Stimulated activated CD4-positive, alpha-beta T cell treated with anti-CD3 and anti-CD28 coated beads, Interleukin-15, amount 100 ng/mL, for 48 hours (primary cell): ENCODE measurements at regions not wholly inside any gene's neighbourhood (a gene's known extent, or its start where the extent isn't known, plus 50 kb on each side); places are given as distances from the start of the nearest gene placed in this dataset.

Experiments used
- DNase-seq, 2 donors: peaks; one replicate each; pipeline ENCODE4 v3.0.0-alpha.2; 2020; ENCODE audit warnings: low read depth in 2 of 2

DNA sequence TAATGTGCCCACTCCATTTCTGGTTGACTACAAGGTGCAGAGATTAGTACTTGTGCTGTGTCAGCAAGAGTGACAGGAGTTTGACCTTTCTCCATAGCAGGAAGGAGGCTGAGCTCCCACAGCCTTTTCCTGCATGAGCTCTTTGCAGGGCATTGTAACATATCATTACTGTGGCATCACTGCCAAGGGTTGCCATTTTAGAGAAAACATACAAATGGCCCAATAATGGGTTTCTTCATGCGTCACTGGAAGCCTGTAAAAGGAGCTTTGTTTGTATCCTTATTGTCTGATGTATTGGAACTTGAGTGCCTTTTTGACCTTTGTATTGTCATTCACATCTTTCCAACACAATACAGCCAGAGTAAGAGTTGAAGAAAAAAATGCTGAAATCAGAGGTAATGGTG lies 323.0 kb upstream of the CDIN1 start:
- DNase-seq, result no peak

DNA sequence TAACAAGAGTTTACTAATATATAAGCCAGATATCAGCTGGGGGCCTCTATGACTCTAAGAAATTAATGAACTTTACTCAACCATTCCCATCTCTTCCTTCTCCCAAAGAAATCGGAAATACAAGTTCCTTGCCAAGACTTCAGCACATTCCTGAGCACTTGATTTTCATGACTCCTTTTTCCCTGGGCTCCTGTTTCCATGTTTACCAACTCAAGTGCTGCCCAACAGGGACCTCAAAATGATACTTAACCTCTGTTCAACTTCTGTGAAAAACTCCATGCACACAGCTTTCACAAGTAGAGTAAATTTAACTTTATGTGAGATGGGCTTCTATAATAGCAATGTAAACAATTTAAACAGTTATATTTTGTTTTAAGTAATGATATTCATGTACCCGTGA lies 315.8 kb upstream of the CDIN1 start:
- DNase-seq, result no peak

DNA sequence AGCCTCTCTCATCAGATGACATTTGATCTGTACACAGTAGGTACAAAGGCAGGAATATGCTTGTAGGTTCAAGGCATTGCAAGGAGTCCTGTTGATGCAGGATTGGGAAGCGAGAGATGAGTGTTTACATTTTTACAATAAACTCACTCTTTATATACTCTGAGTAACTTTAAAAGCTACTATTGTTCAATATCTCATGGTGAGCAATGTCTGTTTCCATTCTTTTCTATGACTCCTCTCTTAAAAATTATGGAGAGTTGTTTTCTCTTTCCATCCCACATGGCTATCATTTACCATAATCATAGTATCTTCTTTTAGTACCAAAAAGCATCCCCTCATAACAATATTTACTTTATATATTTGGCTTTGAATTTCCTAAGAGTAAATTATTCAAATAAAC lies 314.0 kb upstream of the CDIN1 start:
- DNase-seq, result no peak

DNA sequence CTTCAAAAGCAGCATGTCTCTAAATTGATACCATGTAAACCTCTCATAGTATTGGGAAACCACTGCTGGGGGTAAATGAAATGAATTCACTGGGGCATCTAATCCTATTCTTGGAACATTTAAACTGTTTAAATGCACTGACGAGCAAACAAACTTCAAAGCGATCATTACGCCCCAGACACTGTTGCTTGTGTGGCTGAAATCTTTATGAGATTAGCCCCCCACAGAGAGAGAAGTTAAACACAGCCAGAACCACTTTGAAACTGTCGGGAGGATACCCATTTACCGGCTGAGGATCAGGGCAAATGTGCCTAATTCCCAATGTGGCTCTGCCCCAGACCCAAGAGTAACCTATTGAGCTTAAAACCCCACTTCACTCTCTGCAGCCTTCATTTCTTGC lies 308.4 kb upstream of the CDIN1 start:
- DNase-seq, result no peak

DNA sequence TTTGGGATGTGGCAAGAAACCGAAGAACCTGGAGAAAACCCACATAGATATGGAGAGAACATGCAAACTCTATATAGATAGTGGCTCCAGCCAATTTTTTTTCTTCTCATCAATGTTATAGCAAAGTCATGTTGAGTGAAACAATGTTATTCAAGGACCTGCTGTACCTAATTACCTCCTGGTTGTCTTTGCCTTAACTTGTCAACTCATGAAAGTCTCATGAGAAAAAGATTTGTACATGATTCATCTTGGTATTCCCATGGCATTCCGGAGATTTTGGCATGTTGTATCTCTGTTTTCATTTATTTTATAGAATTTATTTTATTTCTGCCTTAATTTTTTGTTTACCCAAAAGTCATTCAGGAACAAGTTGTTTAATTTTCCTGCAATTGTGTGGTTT lies 303.8 kb upstream of the CDIN1 start:
- DNase-seq, result no peak

DNA sequence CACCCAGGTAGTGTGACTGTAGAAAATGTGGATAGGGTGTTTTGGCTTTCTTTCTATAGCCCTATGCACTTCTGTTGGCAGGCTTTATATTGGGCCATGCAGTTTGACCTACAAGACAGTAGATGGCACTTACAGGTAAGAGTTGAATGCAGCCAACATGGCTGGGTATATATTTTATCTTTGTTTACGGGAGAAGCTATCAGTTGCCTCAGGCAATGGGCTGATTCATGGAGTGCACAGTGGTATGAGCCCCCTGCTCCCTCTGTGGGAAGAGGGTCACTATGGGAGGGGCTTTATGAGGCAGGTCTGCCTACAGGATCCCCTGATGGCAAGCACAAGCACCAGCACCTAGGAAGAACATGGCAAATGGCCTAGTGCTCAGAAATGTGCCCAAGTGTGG lies 301.2 kb upstream of the CDIN1 start:
- DNase-seq, result no peak

DNA sequence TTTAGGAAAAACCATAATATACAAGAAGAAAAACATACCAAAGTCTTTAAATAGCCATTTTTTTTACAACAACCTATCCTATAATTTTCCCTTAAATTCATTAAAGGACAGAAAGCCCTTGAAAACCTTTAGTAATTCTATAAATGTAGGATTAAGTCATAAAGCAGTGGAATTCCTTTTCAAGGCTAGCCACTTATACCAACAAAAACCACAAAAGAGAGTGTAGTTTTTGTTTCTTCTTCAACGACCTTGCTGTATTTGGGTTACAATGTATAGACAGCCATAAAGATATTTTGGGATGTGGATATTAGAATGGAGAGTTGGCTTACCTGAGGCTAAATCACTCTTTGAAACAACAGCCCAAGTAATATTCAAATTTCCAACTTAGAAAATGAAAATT lies 296.6 kb upstream of the CDIN1 start:
- no peak for DNase-seq

DNA sequence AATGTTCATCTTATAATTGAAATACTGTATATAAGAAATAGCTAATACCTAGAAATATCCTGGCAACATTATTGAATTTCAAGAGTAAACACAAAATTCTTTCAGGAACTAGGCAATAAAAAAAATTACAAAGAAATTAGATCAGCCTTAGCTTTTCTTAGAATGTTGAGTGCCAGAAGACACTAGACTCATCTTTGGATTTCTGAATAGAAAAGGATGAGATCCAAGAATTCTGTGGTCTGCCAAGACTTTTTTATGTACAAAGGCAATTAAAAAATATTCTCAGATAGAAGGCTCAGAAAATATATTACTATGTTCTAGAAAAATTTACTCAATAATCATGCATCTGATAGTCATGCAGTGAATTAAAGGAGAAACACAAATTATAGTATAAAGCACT lies 294.5 kb upstream of the CDIN1 start:
- DNase-seq, result no peak

DNA sequence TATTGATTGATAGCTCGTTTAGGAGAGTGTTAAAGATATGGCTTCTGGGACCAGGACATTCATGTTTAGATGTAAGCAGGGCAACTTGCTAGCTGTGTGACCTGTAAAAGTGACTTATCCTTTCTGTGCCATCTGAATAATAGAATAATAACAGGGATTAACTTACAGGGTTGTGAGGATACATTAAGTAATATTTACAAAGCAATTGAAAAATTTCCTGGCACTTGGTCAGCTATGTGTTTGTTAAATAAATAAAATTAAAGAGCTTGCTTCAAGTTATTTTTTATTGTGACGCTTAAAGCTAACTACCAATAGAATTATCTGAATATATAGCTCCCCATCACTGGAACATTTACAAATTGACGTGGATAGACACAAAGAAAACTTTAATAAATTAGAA lies 287.9 kb upstream of the CDIN1 start:
- no peak for DNase-seq

DNA sequence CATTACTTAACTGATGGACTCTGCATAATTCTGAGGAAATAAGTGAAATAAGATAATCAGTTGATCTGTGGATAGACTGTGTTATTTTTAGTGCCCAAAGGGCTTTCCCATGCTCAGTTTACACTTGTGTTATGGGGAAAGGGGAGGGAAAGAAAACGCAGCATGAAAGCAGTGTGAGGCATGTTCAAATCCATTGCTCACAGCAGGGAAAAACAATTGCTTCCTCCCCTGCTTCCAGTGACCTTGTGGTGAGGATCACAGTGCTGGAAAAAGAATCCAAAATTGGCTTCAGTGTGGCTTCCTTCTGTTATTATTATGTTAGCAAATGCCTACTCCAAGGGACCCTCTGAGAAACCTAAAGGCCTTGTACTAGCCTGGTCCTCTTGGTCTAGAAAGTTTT lies 285.1 kb upstream of the CDIN1 start:
- no peak for DNase-seq

DNA sequence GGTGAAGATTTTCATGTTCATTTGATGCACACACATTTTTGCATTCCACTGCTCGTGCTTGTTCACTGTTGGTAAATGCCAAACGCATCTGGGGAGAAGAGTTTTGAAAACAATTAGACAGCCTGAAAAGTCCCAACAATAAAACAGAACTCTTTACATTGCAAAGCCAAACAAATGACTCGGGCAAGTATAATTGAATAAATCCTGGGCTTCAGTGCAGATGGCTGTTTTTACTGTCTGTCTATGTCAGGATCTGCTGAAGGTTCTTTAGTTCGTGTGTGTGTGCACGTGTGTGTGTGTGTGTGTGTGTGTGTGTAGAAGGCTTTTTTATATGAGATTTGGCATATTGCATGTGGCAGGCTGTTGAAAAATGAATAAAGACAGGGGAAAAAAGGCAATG lies 277.5 kb upstream of the CDIN1 start:
- no peak for DNase-seq

DNA sequence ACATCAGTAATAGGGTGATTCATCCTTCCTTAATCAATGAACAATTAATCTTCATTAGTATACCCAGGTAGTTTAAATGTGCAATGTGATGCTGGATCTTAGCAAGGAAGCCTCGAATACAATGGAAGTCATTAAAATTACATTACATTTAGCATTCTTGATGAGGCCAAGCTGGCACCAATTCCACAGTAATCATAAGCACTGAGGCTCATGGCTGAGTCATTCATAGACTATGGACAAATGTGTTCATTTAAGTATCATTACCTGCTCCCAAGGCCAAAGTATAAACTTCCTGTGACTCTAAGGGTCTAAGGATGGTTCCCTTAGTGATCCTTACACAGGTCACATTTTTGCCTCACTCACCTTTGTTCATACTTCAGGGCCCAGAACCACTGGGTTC lies 266.4 kb upstream of the CDIN1 start:
- DNase-seq, result no peak

DNA sequence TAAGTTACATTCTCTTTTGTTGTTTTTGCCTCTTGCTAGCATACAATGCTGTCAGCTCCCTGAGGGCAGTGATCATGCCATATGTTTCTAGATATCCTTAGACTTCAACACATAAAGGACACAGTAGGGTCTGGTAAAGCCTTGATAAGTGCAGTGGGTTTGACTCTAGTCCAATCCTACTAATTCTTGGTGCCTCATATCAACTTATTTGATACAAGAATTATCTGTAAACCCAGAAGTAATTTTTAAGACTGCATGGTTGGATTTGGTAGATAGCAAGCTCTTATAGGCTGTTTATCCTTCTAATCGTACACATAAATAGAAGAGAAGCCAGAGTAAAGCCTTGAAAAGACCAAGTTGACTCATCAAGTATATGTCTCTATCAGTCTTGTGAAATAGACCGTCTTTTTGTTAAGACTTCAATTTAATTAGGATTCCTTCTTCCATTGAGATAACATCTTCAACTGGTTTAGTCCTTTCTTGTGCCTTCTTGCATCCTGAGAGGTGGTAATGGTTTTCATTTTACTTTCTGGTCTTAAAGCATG lies 265.6 kb upstream of the CDIN1 start:
- DNase-seq, result no peak

DNA sequence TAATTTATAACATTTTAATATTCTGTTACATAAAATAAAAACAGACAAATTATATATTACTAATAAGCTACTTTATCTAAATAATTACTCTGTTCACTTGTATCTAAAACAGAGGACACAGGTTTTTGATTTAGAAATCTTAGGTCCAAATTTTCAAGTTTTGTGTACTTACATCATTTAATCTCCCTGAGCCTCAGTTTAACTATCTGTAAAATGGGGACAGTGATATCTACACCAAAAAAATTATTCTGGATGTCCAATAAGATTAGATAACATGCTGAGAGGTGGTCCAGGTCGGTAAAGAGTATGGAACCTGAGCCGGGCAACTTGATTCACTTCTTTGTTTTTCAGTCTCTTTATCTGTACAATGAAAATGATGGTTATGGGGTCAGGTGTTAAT lies 263.8 kb upstream of the CDIN1 start:
- DNase-seq, result no peak

DNA sequence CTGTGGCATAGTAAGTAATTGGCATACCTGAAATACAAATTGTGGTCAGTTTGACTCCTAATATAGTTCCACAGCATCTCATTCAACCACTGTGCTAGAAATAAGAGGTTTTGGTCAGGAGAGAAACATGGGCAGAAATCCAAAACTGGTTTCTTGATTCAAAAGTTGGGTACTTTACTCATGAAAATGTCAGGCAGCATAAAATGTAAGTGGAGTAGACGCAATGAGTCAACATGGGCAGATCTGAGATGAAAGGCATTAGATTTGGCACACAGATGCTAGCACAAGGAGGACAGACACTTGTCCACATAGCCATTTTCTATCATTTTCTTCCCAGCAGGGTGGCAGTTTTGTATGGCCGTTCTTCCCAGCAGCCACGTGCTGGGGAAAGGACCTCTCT lies 255.8 kb upstream of the CDIN1 start:
- no peak for DNase-seq

DNA sequence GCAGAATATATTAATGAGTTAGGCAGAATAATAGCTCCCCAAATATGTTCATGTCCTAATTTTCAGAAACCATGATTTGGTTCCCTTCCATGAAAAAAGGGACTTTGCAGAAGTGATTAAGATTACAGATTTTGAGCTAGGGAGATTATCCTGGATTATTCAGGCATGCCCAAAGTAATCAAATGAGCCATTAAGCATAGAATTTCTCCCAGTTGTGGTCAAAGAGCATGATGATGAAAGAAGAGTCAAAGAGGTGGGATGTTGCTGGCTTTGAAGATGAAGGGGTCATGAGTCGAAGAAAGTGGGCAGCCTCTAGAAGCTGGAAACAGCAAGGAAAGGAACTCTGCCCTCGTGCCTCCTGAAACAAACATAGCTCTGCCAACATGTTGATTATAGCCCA lies 254.2 kb upstream of the CDIN1 start:
- DNase-seq, result no peak

DNA sequence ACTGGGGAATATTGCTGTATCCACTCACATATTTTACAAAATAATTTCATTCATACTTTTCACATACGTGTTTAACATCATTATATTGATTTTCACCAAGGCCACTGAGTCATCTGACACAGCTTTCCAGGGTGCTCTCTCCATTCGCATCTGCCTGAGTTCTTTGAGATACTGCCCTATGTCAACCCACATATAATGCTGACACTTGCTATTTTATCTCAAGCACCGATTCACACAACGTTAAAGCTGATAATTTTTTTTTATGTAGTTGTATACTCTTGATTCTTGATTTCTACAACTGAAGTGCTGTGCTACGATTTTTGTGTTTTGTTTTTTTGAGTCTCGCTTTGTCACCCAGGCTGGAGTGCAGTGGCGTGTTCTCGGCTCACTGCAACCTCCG lies 249.8 kb upstream of the CDIN1 start:
- no peak for DNase-seq

DNA sequence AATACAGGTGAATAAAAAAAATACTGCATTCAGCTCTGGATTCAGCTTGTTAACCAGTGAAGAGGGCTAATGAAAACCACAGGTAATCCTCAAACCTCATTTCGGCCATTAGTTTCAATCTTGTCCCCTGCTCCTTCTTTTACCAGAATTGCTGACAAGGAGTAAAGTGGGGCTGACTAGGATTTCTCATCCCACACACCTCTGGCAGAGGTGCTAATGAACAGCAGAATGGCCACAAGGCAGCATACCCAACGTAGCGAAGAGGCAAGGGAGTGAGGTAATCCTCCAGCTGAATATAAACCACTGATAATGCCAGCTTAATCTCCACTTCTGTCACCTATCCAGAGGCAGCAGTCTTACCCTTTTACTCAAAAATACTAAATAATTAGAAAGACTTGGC lies 248.8 kb upstream of the CDIN1 start:
- no peak for DNase-seq

DNA sequence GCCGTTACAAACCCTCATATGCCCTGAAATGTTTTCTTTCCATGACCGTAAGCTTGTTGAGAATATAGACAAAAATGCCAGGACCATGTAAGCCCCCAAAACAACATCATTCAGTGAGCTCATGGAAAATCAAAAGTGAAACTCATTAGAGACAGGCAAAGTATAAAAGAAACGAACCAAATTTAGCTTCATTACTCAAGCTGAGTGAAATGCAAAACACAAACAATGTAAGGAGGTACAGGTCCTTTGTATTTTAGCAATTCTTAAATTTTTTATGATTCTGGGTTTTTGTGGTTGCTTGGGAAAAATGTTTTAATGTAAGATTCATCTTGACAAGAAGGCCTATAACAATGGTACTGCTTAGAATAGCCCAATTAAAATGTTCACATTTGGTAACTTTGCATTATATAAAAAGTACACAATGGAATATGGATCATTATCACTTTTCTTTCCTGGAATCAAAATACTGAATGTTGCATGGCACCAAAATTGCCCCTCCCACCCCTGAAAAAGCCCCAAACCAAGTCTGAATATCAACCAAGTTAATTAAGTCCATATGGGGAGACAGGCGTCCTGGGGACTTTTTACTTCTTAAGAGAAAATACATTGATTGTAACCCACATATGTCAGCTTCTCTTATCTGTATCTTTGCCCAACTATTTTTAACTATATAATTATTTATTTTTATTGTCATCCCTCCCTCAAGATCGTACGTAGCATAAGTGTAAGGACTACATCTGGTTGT lies 247.7 kb upstream of the CDIN1 start:
- DNase-seq, result no peak

DNA sequence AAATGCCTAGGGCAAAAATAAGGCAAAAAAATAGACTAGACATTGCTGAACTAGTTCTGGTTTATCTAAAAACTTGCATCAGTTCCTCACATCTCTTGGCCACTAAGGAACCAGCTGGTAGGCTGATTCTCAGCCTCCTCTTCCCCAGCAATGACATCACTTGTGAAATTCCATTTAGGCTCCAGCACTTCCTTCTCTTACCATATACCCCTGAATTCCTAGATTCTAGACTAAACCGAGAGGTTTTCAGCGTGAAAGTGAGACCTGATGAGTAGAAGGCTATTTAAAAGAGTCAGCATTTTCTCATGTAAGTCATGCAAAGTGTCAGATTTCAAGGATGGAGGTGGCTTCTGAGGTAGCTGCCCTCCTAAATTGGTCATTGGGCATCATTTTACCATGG lies 247.1 kb upstream of the CDIN1 start:
- DNase-seq, result no peak

DNA sequence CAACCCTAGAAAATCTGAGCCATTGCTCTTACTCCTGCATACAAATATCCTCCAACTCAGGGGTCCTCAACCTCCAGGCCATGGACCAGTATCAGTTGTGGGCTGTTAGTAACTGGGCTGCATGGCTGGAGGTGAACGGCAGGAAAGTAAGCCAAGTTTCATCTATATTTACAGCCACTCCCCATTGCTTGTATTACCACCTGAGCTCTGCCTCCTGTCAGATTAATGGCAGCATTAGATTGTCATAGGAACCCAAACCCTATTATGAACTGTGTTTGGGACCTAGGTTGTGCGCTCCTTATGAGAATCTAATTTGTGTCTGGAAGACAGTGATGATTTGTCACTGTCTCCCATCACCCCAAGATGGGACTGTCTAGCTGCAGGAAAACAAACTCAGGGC lies 246.5 kb upstream of the CDIN1 start:
- DNase-seq, result no peak

DNA sequence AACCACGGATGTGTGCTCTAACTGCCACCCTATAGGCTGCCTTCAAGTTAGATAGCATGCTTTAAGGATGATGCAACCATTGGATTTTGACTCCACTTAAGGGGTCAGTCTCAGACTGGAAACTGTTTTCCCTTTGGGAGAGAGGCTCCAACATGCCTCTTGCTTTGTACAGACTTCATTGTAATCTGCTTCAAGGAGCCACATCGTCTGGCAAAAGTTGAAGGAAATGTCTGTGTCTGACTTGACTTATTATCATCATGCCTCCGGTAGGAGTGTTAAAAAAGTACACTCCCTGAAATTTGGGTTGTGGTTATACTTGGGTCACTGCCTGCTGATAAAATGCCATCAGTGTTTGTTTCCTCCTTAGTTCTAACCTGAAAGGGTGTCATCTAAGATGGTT lies 245.4 kb upstream of the CDIN1 start:
- DNase-seq, result no peak

DNA sequence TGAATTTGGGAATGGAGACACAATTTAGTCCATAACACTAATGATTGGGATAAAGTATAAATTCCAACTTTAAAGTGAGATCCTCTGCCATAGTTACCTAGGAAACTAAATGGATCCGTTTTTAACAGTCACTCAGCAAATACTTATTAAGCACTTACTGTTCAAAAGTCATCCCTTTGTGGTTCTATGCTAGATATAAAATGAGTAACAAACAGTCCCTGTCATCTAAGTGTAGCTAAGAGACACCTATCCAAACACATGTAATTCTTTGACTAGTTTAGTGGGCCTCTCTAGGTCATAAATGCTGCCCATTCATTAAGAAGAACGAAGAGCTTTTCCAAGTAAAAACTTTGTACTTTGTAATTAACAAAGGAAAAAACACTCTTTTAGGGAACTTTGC lies 244.2 kb upstream of the CDIN1 start:
- no peak for DNase-seq

DNA sequence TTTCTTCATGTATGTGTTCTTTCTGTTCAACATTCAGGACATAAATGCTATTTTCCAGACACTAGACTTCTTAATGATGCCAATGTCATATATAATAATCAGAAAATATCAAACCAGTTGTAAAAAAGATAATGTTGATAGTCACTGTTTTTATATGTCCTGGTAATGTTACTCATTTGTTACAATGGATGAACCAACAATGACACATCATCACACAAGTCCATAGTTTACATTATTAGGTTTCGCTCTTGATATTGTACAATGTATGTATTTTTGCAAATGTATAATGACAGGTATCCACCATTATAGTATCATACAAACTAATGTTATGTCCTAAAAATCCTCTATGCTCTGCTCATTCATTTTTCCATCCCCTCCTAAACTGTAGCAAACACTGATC lies 243.8 kb upstream of the CDIN1 start:
- DNase-seq, result no peak
